GM21825 (cell line): ENCODE measurements at regions not wholly inside any gene's neighbourhood (a gene's known extent, or its start where the extent isn't known, plus 50 kb on each side); places are given as distances from the start of the nearest gene placed in this dataset.
"Not testable (repeated sequence)": the region's sequence is repeated elsewhere in the genome, so short reads cannot be mapped to it uniquely, and the experiment has no call there.

Source experiments
- ATAC-seq: cut with Tn5 transposase; IDR thresholded peaks from one replicate; pipeline ENCODE4 v1.9.1; 2021; ENCODE audit warnings: mild to moderate bottlenecking, moderate library complexity; ENCODE audit not compliant: unreplicated experiment

- no peak for ATAC-seq
Observed at GRCh38 chr20:40848526-40848925, 159.5 kb upstream of the MAFB start.

GRCh38 chr20:40849456-40849855 is 160.4 kb upstream of the MAFB start:
- ATAC-seq = no peak

GRCh38 chr20:40851051-40851450 is 162.0 kb upstream of the MAFB start:
- no peak for ATAC-seq

- no peak for ATAC-seq
Observed at GRCh38 chr20:40855269-40855668, 166.2 kb upstream of the MAFB start.

GRCh38 chr20:40856653-40857052 is 167.6 kb upstream of the MAFB start:
- no peak for ATAC-seq

- ATAC-seq = no peak
Observed at GRCh38 chr20:40860487-40860902, 168.1 kb upstream of the TOP1 start.

GRCh38 chr20:40861427-40862008 is 167.1 kb upstream of the TOP1 start:
- no peak for ATAC-seq

GRCh38 chr20:40863355-40863919 is 165.2 kb upstream of the TOP1 start:
- no peak for ATAC-seq

- ATAC-seq = no peak
Observed at GRCh38 chr20:40864470-40864869, 164.2 kb upstream of the TOP1 start.

- ATAC-seq = no peak
Observed at GRCh38 chr20:40865095-40865494, 163.5 kb upstream of the TOP1 start.

GRCh38 chr20:40866056-40866455 is 162.6 kb upstream of the TOP1 start:
- no peak for ATAC-seq

GRCh38 chr20:40868551-40869217 is 159.9 kb upstream of the TOP1 start:
- no peak for ATAC-seq

- no peak for ATAC-seq
Observed at GRCh38 chr20:40869218-40870147, 159.1 kb upstream of the TOP1 start.

GRCh38 chr20:40875116-40876085 is 153.2 kb upstream of the TOP1 start:
- ATAC-seq = no peak

- not testable (repeated sequence) for ATAC-seq
Observed at GRCh38 chr20:40878099-40878498, 150.5 kb upstream of the TOP1 start.

- no peak for ATAC-seq
Observed at GRCh38 chr20:40880063-40880728, 148.4 kb upstream of the TOP1 start.

GRCh38 chr20:40880729-40881109 is 147.9 kb upstream of the TOP1 start:
- ATAC-seq = no peak

GRCh38 chr20:40882152-40882551 is 146.5 kb upstream of the TOP1 start:
- no peak for ATAC-seq

- ATAC-seq = no peak
Observed at GRCh38 chr20:40883097-40883496, 145.5 kb upstream of the TOP1 start.

GRCh38 chr20:40887105-40887504 is 141.5 kb upstream of the TOP1 start:
- ATAC-seq = no peak
